Suprapubic skin (tissue), 4 donors: ENCODE measurements at regions not wholly inside any gene's neighbourhood (a gene's known extent, or its start where the extent isn't known, plus 50 kb on each side); places are given as distances from the start of the nearest gene placed in this dataset.

Experiments
- CTCF ChIP-seq, 2 donors: fragments of 200-600 bp in 1 of 2; fragments of 450-650 bp in 1 of 2; sonication (generic) in 1 of 2; IDR thresholded peaks; one replicate each; pipeline ENCODE4 v1.5.1; 2016 to 2019; ENCODE audit warnings: antibody characterized with exemption in 2 of 2, mild to moderate bottlenecking in 1 of 2, moderate library complexity in 1 of 2
- POLR2A ChIP-seq, 2 donors: fragments of 450-650 bp; IDR thresholded peaks; one replicate each; pipeline ENCODE4 v1.6.1; 2017; ENCODE audit warnings: antibody characterized with exemption in 2 of 2, mild to moderate bottlenecking in 2 of 2, moderate library complexity in 2 of 2
- POLR2AphosphoS5 ChIP-seq, 3 donors: sonication (generic); formaldehyde crosslinking; IDR thresholded peaks; one replicate each; pipeline ENCODE4 v1.6.1; 2017; ENCODE audit warnings: antibody characterized with exemption in 3 of 3

DNA sequence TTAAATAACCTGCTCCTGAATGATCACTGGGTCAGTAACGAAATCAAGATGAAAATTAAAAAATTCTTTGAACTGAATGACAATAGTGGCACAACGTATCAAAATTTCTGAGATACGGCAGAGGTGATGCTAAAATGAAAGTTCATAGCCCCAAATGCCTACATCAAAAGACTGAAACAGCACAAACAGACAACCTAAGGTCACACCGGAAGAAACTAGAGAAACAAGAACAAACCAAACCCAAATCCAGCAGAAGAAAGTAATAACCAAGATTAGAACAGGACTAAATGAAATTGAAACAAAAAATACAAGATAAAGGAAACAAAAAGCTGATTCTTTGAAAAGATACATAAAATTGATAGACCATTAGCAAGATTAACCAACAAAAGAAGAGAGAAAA, 324.1 kb downstream of the RBM26 start:
- TF ChIP-seq CTCF (IDR thresholded peaks at IDR 0.05) (no peak), POLR2AphosphoS5 (IDR thresholded peaks at IDR 0.05) (no peak), POLR2A (IDR thresholded peaks at IDR 0.05) (no peak)
